ENCODE measurements at regions not wholly inside any gene's neighbourhood (a gene's known extent, or its start where the extent isn't known, plus 50 kb on each side); places are given as distances from the start of the nearest gene placed in this dataset.

DNA sequence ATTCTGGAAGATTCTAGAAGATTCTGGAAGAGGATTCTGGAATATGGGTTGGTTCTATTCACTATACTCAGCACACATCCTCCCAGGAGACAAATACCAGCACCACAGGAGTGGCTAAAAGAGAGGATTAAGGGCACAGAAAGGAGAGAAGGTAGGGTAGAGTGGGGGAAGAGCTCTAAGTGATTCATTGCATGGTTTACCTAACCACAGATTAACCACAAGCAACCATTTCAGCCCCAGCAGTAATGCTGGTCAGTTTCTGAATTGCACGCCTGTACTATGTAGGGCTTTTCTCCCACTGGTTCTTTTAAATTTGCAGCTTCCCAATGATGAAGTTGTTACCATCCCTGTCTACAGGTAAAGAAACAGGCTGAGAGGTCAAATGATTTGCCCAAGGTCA, 192.7 kb upstream of the PMEPA1 start:
- TF ChIP-seq, protein P1, sequence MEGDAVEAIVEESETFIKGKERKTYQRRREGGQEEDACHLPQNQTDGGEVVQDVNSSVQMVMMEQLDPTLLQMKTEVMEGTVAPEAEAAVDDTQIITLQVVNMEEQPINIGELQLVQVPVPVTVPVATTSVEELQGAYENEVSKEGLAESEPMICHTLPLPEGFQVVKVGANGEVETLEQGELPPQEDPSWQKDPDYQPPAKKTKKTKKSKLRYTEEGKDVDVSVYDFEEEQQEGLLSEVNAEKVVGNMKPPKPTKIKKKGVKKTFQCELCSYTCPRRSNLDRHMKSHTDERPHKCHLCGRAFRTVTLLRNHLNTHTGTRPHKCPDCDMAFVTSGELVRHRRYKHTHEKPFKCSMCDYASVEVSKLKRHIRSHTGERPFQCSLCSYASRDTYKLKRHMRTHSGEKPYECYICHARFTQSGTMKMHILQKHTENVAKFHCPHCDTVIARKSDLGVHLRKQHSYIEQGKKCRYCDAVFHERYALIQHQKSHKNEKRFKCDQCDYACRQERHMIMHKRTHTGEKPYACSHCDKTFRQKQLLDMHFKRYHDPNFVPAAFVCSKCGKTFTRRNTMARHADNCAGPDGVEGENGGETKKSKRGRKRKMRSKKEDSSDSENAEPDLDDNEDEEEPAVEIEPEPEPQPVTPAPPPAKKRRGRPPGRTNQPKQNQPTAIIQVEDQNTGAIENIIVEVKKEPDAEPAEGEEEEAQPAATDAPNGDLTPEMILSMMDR (IDR thresholded peaks at IDR 0.05; ENCODE audit: partially characterized antibody, unreplicated experiment): no peak
- Mint-ChIP-seq H3K27me3 (ENCODE audit: unreplicated experiment) (peaks cover 2% of the 10 kb centered on the region), H3K36me3 (ENCODE audit: unreplicated experiment) (peaks cover 11% of the 10 kb centered on the region), H3K4me1 (ENCODE audit: low read depth, unreplicated experiment) (peaks cover 3% of the 10 kb centered on the region), H3K27ac (ENCODE audit: unreplicated experiment) (no peak overlapping the region), H3K9me3 (ENCODE audit: unreplicated experiment) (peaks cover 6% of the 10 kb centered on the region), H3K4me3 (ENCODE audit: unreplicated experiment) (no peak overlapping the region)
- DNase-seq: no peak

DNA sequence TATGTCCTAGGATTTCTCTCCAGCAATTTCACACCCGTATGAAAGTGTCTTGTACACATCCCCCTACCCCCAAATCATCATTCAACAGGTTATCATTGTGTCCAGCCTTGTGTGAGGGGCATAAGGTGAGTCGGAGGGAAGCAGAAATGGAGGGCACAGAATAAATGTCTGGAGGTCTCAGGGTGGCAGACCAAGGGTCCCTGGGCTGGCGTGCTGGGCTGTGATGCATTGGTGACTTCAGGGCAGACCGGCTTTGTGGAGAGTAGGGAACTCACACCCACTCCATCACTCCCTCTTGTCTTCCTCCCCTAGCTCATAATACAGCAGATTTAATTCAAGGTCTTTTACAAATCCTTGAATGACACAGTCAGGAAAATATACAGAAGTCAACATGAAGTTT, 191.7 kb upstream of the PMEPA1 start:
- Mint-ChIP-seq H3K27ac (ENCODE audit: unreplicated experiment) (no peak overlapping the region), H3K36me3 (ENCODE audit: unreplicated experiment) (peaks cover 11% of the 10 kb centered on the region), H3K4me3 (ENCODE audit: unreplicated experiment) (no peak overlapping the region), H3K9me3 (ENCODE audit: unreplicated experiment) (peaks cover 6% of the 10 kb centered on the region), H3K27me3 (ENCODE audit: unreplicated experiment) (peaks cover 2% of the 10 kb centered on the region), H3K4me1 (ENCODE audit: low read depth, unreplicated experiment) (peaks cover 3% of the 10 kb centered on the region)
- TF ChIP-seq, protein P1 (IDR thresholded peaks at IDR 0.05; ENCODE audit: partially characterized antibody, unreplicated experiment): no peak
- DNase-seq: no peak

DNA sequence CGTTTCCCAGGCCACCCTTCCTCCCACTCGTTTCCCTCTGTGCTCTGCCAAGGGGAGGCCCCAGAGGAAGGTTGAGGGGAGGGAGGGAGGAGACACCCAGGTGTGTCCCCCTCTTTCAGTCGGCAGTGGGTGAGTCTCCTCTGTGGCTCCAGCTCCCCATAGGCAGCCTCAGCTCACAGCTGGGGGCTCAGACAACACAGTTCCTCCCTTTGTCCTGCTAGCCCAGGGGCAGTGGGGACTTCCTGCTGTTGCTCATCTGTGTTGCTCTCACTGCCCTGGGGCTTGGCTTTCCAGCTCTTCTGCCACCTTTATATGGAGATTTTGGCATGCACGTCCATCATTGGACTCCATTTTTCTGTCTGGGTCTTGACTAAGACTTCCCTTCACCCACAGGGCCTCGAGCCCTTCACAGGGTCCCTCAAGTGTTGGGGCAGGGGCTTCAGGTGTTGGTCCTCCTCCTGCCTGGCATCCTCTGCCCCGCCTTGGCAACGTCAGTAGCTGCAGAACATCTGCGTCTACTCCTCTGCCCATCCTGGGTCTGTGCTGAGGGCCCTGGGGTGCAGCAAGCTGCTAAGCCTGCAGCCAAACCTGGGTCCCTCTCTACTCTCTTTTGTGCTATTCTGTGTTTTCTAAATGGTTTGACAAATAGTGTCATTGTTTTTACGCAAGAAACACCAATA, 190.6 kb upstream of the PMEPA1 start:
- no peak for DNase-seq
- H3K27me3 Mint-ChIP-seq (ENCODE audit: unreplicated experiment): peaks cover 2% of the 10 kb centered on the region
- H3K4me3 Mint-ChIP-seq (ENCODE audit: unreplicated experiment): no peak overlapping the region
- TF ChIP-seq, protein P1 (IDR thresholded peaks at IDR 0.05; ENCODE audit: partially characterized antibody, unreplicated experiment): no peak
- H3K4me1 Mint-ChIP-seq (ENCODE audit: low read depth, unreplicated experiment): peaks cover 3% of the 10 kb centered on the region
- H3K27ac Mint-ChIP-seq (ENCODE audit: unreplicated experiment): no peak overlapping the region
- peaks cover 6% of the 10 kb centered on the region for H3K9me3 Mint-ChIP-seq (ENCODE audit: unreplicated experiment)
- H3K36me3 Mint-ChIP-seq (ENCODE audit: unreplicated experiment): peaks cover 11% of the 10 kb centered on the region

DNA sequence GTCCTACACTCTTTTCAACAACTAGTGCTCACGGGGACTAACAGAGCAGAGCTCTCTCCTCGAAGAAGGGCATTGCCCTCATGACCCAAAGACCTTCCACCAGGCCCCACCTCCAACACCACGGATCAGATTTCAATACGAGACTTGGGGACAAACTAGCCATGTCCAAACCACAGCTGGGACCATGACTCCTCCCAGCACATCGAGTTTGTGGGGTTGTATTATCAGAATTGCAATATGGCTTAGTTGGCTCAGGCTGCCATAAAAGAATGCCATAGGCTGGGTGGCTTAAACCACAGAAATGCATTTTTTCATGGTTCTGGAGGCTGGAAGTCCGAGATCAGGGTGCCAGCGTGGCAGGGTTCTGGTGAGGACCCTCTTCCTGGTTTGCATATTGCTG, 189.7 kb upstream of the PMEPA1 start:
- Mint-ChIP-seq H3K27ac (ENCODE audit: unreplicated experiment) (no peak overlapping the region), H3K36me3 (ENCODE audit: unreplicated experiment) (peaks cover 4% of the 10 kb centered on the region), H3K27me3 (ENCODE audit: unreplicated experiment) (peaks cover 2% of the 10 kb centered on the region), H3K4me1 (ENCODE audit: low read depth, unreplicated experiment) (peaks cover 3% of the 10 kb centered on the region), H3K4me3 (ENCODE audit: unreplicated experiment) (no peak overlapping the region), H3K9me3 (ENCODE audit: unreplicated experiment) (peaks cover 6% of the 10 kb centered on the region)
- DNase-seq: no peak
- TF ChIP-seq, protein P1 (IDR thresholded peaks at IDR 0.05; ENCODE audit: partially characterized antibody, unreplicated experiment): no peak

DNA sequence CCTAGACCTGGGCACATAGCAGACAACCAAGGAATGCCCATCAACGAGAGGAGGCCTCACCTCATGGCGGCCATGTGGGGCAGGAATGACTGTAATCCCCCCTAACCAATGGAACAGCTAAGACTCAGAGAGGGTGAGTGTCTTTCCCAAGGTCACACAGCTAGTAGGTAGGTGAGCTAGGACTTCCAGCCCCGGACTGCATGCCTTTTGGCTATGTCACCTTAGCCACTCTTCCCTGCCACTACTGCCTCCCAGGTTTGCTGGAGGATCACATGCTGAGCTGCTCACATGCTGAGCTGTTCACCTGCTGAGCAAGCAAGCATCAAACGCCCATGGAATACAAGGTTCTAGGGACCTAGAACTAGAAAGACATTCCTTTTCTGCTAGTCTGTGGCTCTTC, 188.5 kb upstream of the PMEPA1 start:
- Mint-ChIP-seq H3K27ac (ENCODE audit: unreplicated experiment) (no peak overlapping the region), H3K4me3 (ENCODE audit: unreplicated experiment) (no peak overlapping the region), H3K36me3 (ENCODE audit: unreplicated experiment) (no peaks in the 10 kb centered on the region), H3K27me3 (ENCODE audit: unreplicated experiment) (peaks cover 8% of the 10 kb centered on the region), H3K9me3 (ENCODE audit: unreplicated experiment) (peaks cover 6% of the 10 kb centered on the region), H3K4me1 (ENCODE audit: low read depth, unreplicated experiment) (peaks cover 13% of the 10 kb centered on the region)
- no peak for DNase-seq
- TF ChIP-seq, protein P1 (IDR thresholded peaks at IDR 0.05; ENCODE audit: partially characterized antibody, unreplicated experiment): no peak

Data from glutamatergic neuron (in vitro differentiated cells).